ENCODE measurements at regions not wholly inside any gene's neighbourhood (a gene's known extent, or its start where the extent isn't known, plus 50 kb on each side); places are given as distances from the start of the nearest gene placed in this dataset.
A peak's percentile ranks its signal among the peaks of the same experiment; 100 is the strongest.

GRCh38 chr4:100063355-100063754 lies 113.3 kb upstream of the H2AZ1 start:
- H4K20me1 ChIP-seq (ENCODE audit: insufficient read depth, poor library complexity, severe bottlenecking): no peaks in the 10 kb centered on the region
- H3K27ac ChIP-seq: no peak overlapping the region
- TF ChIP-seq EZH2 (IDR thresholded peaks at IDR 0.05; ENCODE audit: borderline replicate concordance) (no peak), CTCF (IDR thresholded peaks at IDR 0.05; ENCODE audit: poor library complexity) (peak; percentile 17), EZH2phosphoT487 (IDR thresholded peaks at IDR 0.05; ENCODE audit: low read depth, severe bottlenecking, unreplicated experiment) (no peak)
- H3K27me3 ChIP-seq: no peaks in the 10 kb centered on the region
- H3K9me2 ChIP-seq (replicated peaks; ENCODE audit: insufficient read depth): no peaks in the 10 kb centered on the region
- no peaks in the 10 kb centered on the region for H3K79me2 ChIP-seq
- H3K36me3 ChIP-seq (replicated peaks; ENCODE audit: insufficient read depth, low read depth): no peaks in the 10 kb centered on the region
- DNase-seq (ENCODE audit: low spot score): no peak
- H3K9me3 ChIP-seq (ENCODE audit: low read depth): no peaks in the 10 kb centered on the region
- H3K4me3 ChIP-seq: no peak overlapping the region
- H2AFZ ChIP-seq: no peak overlapping the region
- 23% methylated on average over 2 of the region's 2 CpGs for WGBS (ENCODE audit: low lambda C conversion rate, missing lambda C conversion rate)
- H3K4me1 ChIP-seq (ENCODE audit: insufficient read depth): no peaks in the 10 kb centered on the region
- H3K4me2 ChIP-seq: no peak overlapping the region

- Histone ChIP-seq H3K9me2 (replicated peaks; ENCODE audit: insufficient read depth) (no peaks in the 10 kb centered on the region), H3K9me3 (ENCODE audit: low read depth) (no peaks in the 10 kb centered on the region), H3K27ac (no peak overlapping the region), H3K4me1 (ENCODE audit: insufficient read depth) (no peaks in the 10 kb centered on the region), H4K20me1 (ENCODE audit: insufficient read depth, poor library complexity, severe bottlenecking) (no peaks in the 10 kb centered on the region), H3K27me3 (no peaks in the 10 kb centered on the region), H3K4me3 (no peak overlapping the region), H3K79me2 (no peaks in the 10 kb centered on the region), H3K4me2 (no peak overlapping the region), H2AFZ (no peak overlapping the region), H3K36me3 (replicated peaks; ENCODE audit: insufficient read depth, low read depth) (no peaks in the 10 kb centered on the region)
- TF ChIP-seq EZH2 (IDR thresholded peaks at IDR 0.05; ENCODE audit: borderline replicate concordance): no peak
- TF ChIP-seq EZH2phosphoT487 (IDR thresholded peaks at IDR 0.05; ENCODE audit: low read depth, severe bottlenecking, unreplicated experiment): no peak
- no peak for TF ChIP-seq CTCF (IDR thresholded peaks at IDR 0.05; ENCODE audit: poor library complexity)
- DNase-seq (ENCODE audit: low spot score): no peak
Measured at GRCh38 chr4:100062921-100063320, 112.8 kb upstream of the H2AZ1 start.

GRCh38 chr4:100061835-100062234 lies 111.8 kb upstream of the H2AZ1 start:
- Histone ChIP-seq H3K36me3 (replicated peaks; ENCODE audit: insufficient read depth, low read depth) (no peaks in the 10 kb centered on the region), H3K27me3 (no peaks in the 10 kb centered on the region), H3K4me1 (ENCODE audit: insufficient read depth) (no peaks in the 10 kb centered on the region), H3K4me3 (no peak overlapping the region), H4K20me1 (ENCODE audit: insufficient read depth, poor library complexity, severe bottlenecking) (no peaks in the 10 kb centered on the region), H3K9me2 (replicated peaks; ENCODE audit: insufficient read depth) (no peaks in the 10 kb centered on the region), H2AFZ (no peak overlapping the region), H3K27ac (no peak overlapping the region), H3K79me2 (no peaks in the 10 kb centered on the region), H3K4me2 (no peak overlapping the region), H3K9me3 (ENCODE audit: low read depth) (no peaks in the 10 kb centered on the region)
- TF ChIP-seq EZH2phosphoT487 (IDR thresholded peaks at IDR 0.05; ENCODE audit: low read depth, severe bottlenecking, unreplicated experiment): no peak
- TF ChIP-seq EZH2 (IDR thresholded peaks at IDR 0.05; ENCODE audit: borderline replicate concordance): no peak
- TF ChIP-seq CTCF (IDR thresholded peaks at IDR 0.05; ENCODE audit: poor library complexity): no peak
- WGBS (ENCODE audit: low lambda C conversion rate, missing lambda C conversion rate): 79% methylated on average over 2 of the region's 2 CpGs
- no peak for DNase-seq (ENCODE audit: low spot score)
